Calu3 (cell line): ENCODE measurements at regions not wholly inside any gene's neighbourhood (a gene's known extent, or its start where the extent isn't known, plus 50 kb on each side); places are given as distances from the start of the nearest gene placed in this dataset.
"Not testable (repeated sequence)": the region's sequence is repeated elsewhere in the genome, so short reads cannot be mapped to it uniquely, and the experiment has no call there.

Experiments
- BruUV-seq: library from RNA; stranded (reverse); fragments of 400-500 nt; replicated peaks from 2 replicates; lab custom pipeline; 2021; lab: Mats Ljungman, UMichigan
- CTCF ChIA-PET: fragments of 300-600 bp; sonication (Branson Sonifier 250); formaldehyde crosslinking; loops from one replicate; lab custom pipeline; 2022; ENCODE audit warnings: antibody characterized with exemption; lab: Charles Lee
- DNase-seq: peaks from one replicate; pipeline ENCODE4 v3.0.0; 2022
- H3K27ac Mint-ChIP-seq: one replicate; pipeline ENCODE4 v1.8.0; 2022; ENCODE audit warnings: mixed read lengths; ENCODE audit not compliant: unreplicated experiment
- H3K27me3 Mint-ChIP-seq: one replicate; pipeline ENCODE4 v1.8.0; 2022; ENCODE audit warnings: mixed read lengths; ENCODE audit not compliant: unreplicated experiment
- H3K36me3 Mint-ChIP-seq: one replicate; pipeline ENCODE4 v1.8.0; 2022; ENCODE audit warnings: mild to moderate bottlenecking, moderate library complexity, mixed read lengths; ENCODE audit not compliant: insufficient read depth, unreplicated experiment
- H3K4me1 Mint-ChIP-seq: one replicate; pipeline ENCODE4 v1.8.0; 2022; ENCODE audit warnings: mild to moderate bottlenecking, low read depth, mixed read lengths; ENCODE audit not compliant: unreplicated experiment
- H3K4me3 Mint-ChIP-seq: one replicate; pipeline ENCODE4 v1.8.0; 2022; ENCODE audit warnings: mild to moderate bottlenecking, low read depth, moderate library complexity, mixed read lengths; ENCODE audit not compliant: unreplicated experiment
- H3K9me3 Mint-ChIP-seq: one replicate; pipeline ENCODE4 v1.8.0; 2022; ENCODE audit warnings: low read depth, mixed read lengths; ENCODE audit not compliant: unreplicated experiment
- CTCF ChIP-seq: fragments of 200-600 bp; IDR thresholded peaks from one replicate; pipeline ENCODE4 v1.8.0; 2022; ENCODE audit warnings: antibody characterized with exemption; ENCODE audit not compliant: unreplicated experiment
- intact Hi-C: fragments of 100-400 bp; cut with micrococcal nuclease; formaldehyde crosslinking; loops from one replicate; pipeline ENCODE4 v1.10.0; 2022; ENCODE audit not compliant: unreplicated experiment

- no peaks in the 10 kb centered on the region for H3K36me3 Mint-ChIP-seq
- intact Hi-C loops: no loop called here
- no peak overlapping the region for H3K27ac Mint-ChIP-seq
- no peaks in the 10 kb centered on the region for H3K4me1 Mint-ChIP-seq
- no peaks in the 10 kb centered on the region for H3K27me3 Mint-ChIP-seq
- H3K4me3 Mint-ChIP-seq: no peak overlapping the region
- CTCF ChIA-PET: no interaction called here
- DNase-seq: no peak
- H3K9me3 Mint-ChIP-seq: no peaks in the 10 kb centered on the region
- no TSS peak for BruUV-seq
- TF ChIP-seq CTCF: no peak
Measured at GRCh38 chr4:127503111-127503510, 129.6 kb upstream of the INTU start.

GRCh38 chr4:127505203-127505602 is 127.6 kb upstream of the INTU start:
- DNase-seq: peak; percentile 2
- no TSS peak for BruUV-seq
- Mint-ChIP-seq H3K36me3 (no peaks in the 10 kb centered on the region), H3K27me3 (no peaks in the 10 kb centered on the region), H3K27ac (no peak overlapping the region), H3K9me3 (no peaks in the 10 kb centered on the region), H3K4me3 (no peak overlapping the region), H3K4me1 (no peaks in the 10 kb centered on the region)
- CTCF ChIA-PET: no interaction called here
- intact Hi-C loops: no loop called here
- no peak for TF ChIP-seq CTCF

- Mint-ChIP-seq H3K36me3 (no peaks in the 10 kb centered on the region), H3K27ac (no peak overlapping the region), H3K4me1 (no peaks in the 10 kb centered on the region), H3K9me3 (no peaks in the 10 kb centered on the region), H3K4me3 (no peak overlapping the region), H3K27me3 (no peaks in the 10 kb centered on the region)
- no peak for DNase-seq
- no peak for TF ChIP-seq CTCF
- CTCF ChIA-PET: no interaction called here
- intact Hi-C loops: no loop called here
- BruUV-seq: no TSS peak
Measured at GRCh38 chr4:127506283-127506682, 126.5 kb upstream of the INTU start.

- BruUV-seq: no TSS peak
- Mint-ChIP-seq H3K9me3 (no peaks in the 10 kb centered on the region), H3K27ac (no peak overlapping the region), H3K27me3 (no peaks in the 10 kb centered on the region), H3K36me3 (no peaks in the 10 kb centered on the region), H3K4me1 (no peaks in the 10 kb centered on the region), H3K4me3 (no peak overlapping the region)
- TF ChIP-seq CTCF: no peak
- intact Hi-C loops: no loop called here
- DNase-seq: no peak
- CTCF ChIA-PET: no interaction called here
Measured at GRCh38 chr4:127509155-127509554, 123.6 kb upstream of the INTU start.

GRCh38 chr4:127512672-127513071 is 120.1 kb upstream of the INTU start:
- H3K4me1 Mint-ChIP-seq, H3K4me3 Mint-ChIP-seq, CTCF ChIA-PET, BruUV-seq, H3K27ac Mint-ChIP-seq, H3K27me3 Mint-ChIP-seq, intact Hi-C loops, H3K9me3 Mint-ChIP-seq, H3K36me3 Mint-ChIP-seq, DNase-seq: not testable (repeated sequence)

- CTCF ChIA-PET, H3K36me3 Mint-ChIP-seq, H3K27me3 Mint-ChIP-seq, H3K9me3 Mint-ChIP-seq, H3K4me1 Mint-ChIP-seq, H3K4me3 Mint-ChIP-seq, BruUV-seq, H3K27ac Mint-ChIP-seq, DNase-seq, intact Hi-C loops: not testable (repeated sequence)
Measured at GRCh38 chr4:127515259-127515658, 117.5 kb upstream of the INTU start.
